ENCODE measurements at regions not wholly inside any gene's neighbourhood (a gene's known extent, or its start where the extent isn't known, plus 50 kb on each side); places are given as distances from the start of the nearest gene placed in this dataset.

- TF ChIP-seq CTCF (IDR thresholded peaks at IDR 0.05; ENCODE audit: low read depth, low read length) (no peak), EZH2phosphoT487 (IDR thresholded peaks at IDR 0.05; ENCODE audit: low read depth) (no peak)
Measured at GRCh38 chr6:156556811-156557210, 220.4 kb upstream of the ARID1B start.
